ENCODE measurements at regions not wholly inside any gene's neighbourhood (a gene's known extent, or its start where the extent isn't known, plus 50 kb on each side); places are given as distances from the start of the nearest gene placed in this dataset.

- Histone ChIP-seq H3K4me3 (ENCODE audit: insufficient read depth, low read depth, low read length) (no peak overlapping the region), H3K36me3 (replicated peaks; ENCODE audit: control insufficient read depth, insufficient read depth, low read length) (no peaks in the 10 kb centered on the region), H3K27me3 (ENCODE audit: control insufficient read depth, insufficient read depth, low read length) (no peaks in the 10 kb centered on the region)
- no peak for DNase-seq
These were observed 152.0 kb upstream of the ZRANB2 start for GRCh38 chr1:71232786-71233185.

DNA sequence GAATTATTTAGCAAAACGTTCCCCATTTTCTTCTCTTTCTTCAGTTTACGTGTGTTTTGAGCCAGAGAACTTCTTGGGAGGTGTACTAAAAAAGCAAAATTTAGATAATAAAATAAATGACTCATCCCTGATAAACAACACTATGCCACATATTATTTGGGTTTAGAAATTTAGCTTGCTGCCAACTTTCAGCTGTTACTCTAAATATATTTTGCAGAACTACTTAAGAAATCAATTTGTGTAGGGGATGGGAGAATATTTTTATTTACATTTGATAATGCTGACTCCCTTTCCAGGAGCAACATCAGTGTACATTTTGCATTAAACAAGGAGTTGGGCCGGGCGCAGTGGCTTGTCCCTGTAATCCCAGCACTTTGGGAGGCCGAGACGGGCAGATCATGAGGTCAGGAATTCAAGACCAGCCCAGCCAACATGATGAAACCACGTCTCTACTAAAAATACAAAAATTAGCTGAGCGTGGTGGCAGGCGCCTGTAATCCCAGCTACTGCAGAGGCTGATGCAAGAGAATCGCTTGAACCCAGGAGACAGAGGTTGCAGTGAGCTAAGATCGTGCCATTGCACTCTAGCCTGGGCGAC lies 151.4 kb upstream of the ZRANB2 start:
- H3K36me3 ChIP-seq (replicated peaks; ENCODE audit: control insufficient read depth, insufficient read depth, low read length): no peaks in the 10 kb centered on the region
- no peak for DNase-seq
- H3K4me3 ChIP-seq (ENCODE audit: insufficient read depth, low read depth, low read length): no peak overlapping the region
- H3K27me3 ChIP-seq (ENCODE audit: control insufficient read depth, insufficient read depth, low read length): no peaks in the 10 kb centered on the region

GRCh38 chr1:71231751-71232150 lies 150.9 kb upstream of the ZRANB2 start:
- no peak for DNase-seq
- H3K27me3 ChIP-seq (ENCODE audit: control insufficient read depth, insufficient read depth, low read length): no peaks in the 10 kb centered on the region
- no peak overlapping the region for H3K4me3 ChIP-seq (ENCODE audit: insufficient read depth, low read depth, low read length)
- no peaks in the 10 kb centered on the region for H3K36me3 ChIP-seq (replicated peaks; ENCODE audit: control insufficient read depth, insufficient read depth, low read length)

DNA sequence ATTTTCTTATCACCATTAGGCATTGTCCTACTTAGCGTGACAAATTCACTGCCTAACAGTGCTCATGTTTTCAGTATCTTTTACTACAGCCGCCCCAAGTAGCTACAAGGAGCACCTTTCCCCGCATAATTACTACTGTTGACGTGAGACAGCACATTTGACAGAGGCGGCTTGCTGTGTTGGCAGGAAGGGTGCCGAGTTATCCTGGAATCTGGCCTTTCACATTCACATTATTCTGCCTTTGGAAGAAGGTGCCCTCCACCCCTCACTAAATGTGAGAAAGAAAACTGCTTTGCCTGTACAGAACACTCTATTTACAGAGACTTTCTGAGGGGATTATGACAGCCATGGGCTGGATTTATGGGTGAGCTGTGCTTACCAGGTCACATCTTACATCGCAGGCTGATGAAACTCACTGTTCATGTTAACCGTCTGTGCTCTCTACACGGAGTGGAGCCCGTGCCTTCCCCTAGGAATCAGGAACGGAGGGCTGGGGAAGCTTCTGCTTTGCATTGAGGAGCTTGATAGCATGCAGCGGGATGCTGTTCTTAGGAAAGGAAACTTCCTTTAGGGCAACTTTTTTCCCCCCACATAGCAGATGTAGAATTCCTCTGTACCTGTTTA lies 148.0 kb upstream of the ZRANB2 start:
- Histone ChIP-seq H3K27me3 (ENCODE audit: control insufficient read depth, insufficient read depth, low read length) (no peaks in the 10 kb centered on the region), H3K4me3 (ENCODE audit: insufficient read depth, low read depth, low read length) (no peak overlapping the region), H3K36me3 (replicated peaks; ENCODE audit: control insufficient read depth, insufficient read depth, low read length) (no peaks in the 10 kb centered on the region)
- no peak for DNase-seq

GRCh38 chr1:71228241-71228640 lies 147.4 kb upstream of the ZRANB2 start:
- no peaks in the 10 kb centered on the region for H3K36me3 ChIP-seq (replicated peaks; ENCODE audit: control insufficient read depth, insufficient read depth, low read length)
- no peaks in the 10 kb centered on the region for H3K27me3 ChIP-seq (ENCODE audit: control insufficient read depth, insufficient read depth, low read length)
- no peak overlapping the region for H3K4me3 ChIP-seq (ENCODE audit: insufficient read depth, low read depth, low read length)
- no peak for DNase-seq

DNA sequence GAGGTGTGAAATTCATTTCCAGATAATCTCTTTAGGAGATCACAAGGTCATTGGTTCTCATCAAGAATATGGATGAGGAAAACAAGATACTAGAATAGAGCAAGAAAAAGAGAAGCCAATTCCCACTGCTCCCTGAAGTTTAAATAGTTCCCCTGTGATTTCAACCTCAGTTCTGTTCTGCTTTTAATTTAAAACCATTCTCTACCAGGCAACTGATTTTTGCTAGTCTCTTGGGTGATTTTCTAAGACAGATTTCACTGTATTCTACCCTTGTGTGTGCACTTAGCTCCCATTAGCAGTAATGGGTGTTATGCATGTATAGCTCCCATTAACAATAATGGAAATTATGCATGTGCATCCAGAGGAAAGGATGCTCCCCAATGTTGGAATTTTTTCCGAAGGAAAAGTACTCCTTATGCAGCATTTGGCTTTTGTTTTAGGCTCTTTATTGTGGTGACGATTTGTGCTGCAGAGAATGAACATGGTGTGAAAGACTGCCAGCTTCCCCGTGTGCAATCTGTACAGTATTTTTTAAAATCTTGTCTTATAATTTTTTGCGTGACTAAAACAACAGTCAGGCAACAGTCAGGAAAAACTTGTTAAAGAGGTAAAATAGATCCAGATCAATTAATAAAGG lies 144.0 kb upstream of the ZRANB2 start:
- Histone ChIP-seq H3K4me3 (ENCODE audit: insufficient read depth, low read depth, low read length) (no peak overlapping the region), H3K27me3 (ENCODE audit: control insufficient read depth, insufficient read depth, low read length) (no peaks in the 10 kb centered on the region), H3K36me3 (replicated peaks; ENCODE audit: control insufficient read depth, insufficient read depth, low read length) (no peaks in the 10 kb centered on the region)
- DNase-seq: no peak

- Histone ChIP-seq H3K36me3 (replicated peaks; ENCODE audit: control insufficient read depth, insufficient read depth, low read length) (no peaks in the 10 kb centered on the region), H3K4me3 (ENCODE audit: insufficient read depth, low read depth, low read length) (no peak overlapping the region), H3K27me3 (ENCODE audit: control insufficient read depth, insufficient read depth, low read length) (no peaks in the 10 kb centered on the region)
- DNase-seq: no peak
These were observed 143.0 kb upstream of the ZRANB2 start for GRCh38 chr1:71223641-71224340.

DNA sequence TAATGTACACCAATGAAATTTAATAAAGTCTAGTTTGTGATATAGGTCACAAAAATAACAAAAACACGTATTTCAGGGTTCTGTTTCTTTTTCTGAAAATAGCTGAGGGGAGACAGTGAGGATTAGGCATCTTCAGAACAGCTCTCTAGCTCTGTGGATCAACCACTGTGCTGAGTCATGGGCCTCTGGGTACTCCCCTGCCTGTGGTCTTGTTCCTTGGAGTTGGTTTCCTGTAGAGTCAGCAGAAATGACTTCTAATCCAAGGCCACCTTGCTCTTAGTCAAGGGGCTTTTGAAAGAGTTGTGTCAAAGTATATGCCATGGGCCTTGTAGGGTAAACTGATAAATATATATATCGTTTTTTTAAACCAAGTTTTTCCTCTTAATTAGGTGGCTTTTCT lies 141.8 kb upstream of the ZRANB2 start:
- Histone ChIP-seq H3K36me3 (replicated peaks; ENCODE audit: control insufficient read depth, insufficient read depth, low read length) (no peaks in the 10 kb centered on the region), H3K4me3 (ENCODE audit: insufficient read depth, low read depth, low read length) (no peak overlapping the region), H3K27me3 (ENCODE audit: control insufficient read depth, insufficient read depth, low read length) (no peaks in the 10 kb centered on the region)
- no peak for DNase-seq

DNA sequence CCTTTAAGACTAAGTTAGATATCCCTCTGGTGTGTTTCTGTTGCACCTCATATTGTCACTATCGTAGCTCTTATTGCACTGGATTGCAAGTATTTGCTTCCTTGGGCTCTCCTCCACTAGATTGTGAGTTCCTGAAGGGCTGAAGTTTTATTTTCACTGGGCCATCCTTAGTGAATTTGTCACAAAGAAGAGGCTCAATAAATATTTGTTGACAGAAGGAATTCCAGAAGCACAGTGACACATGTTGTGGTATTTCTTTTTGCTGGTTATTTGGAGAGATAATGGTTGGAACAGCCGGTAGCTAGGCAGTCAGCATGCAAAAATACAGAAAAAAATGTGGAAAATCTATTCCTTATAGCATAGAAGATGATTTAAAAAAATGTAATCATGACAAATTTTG lies 129.9 kb upstream of the ZRANB2 start:
- Histone ChIP-seq H3K4me3 (ENCODE audit: insufficient read depth, low read depth, low read length) (no peak overlapping the region), H3K36me3 (replicated peaks; ENCODE audit: control insufficient read depth, insufficient read depth, low read length) (no peaks in the 10 kb centered on the region), H3K27me3 (ENCODE audit: control insufficient read depth, insufficient read depth, low read length) (no peaks in the 10 kb centered on the region)
- DNase-seq: no peak

DNA sequence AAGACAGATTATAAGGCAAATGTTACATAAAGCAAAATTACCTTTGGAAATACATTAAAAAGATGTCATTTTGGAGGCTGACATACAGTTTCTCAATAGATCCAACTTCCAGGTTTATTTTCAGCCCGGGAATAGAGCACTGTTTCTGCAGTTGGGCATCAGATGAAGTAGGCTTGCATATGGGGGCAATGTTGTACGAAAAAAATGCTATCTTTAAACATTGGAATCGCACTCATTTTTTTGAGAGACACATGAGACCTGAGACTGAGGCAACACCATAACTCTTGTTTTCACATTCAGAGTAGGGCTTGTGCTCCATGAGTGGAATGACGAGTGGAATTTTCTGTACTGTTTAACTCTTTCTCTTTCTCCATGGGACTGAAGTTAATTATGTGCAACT lies 122.4 kb upstream of the ZRANB2 start:
- H3K27me3 ChIP-seq (ENCODE audit: control insufficient read depth, insufficient read depth, low read length): no peaks in the 10 kb centered on the region
- H3K4me3 ChIP-seq (ENCODE audit: insufficient read depth, low read depth, low read length): no peak overlapping the region
- no peak for DNase-seq
- no peaks in the 10 kb centered on the region for H3K36me3 ChIP-seq (replicated peaks; ENCODE audit: control insufficient read depth, insufficient read depth, low read length)

DNA sequence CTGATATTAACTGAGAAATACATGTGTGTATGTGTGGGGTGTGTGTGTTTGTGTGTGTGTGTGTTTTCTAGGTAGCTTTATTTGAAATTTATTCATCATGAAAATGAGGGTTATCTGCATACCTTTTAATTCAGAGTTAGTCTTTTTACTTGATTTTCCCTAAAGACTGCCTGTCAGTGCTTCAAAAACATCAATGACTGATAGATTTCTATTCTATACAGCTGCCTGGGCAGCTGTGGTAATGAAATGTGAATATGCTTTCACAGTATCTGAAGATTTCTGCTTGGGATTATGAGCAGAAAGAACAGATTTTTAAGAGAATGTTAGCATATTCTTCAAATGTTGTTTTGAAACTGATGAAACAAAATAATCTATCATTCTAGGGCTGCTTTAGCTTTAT lies 119.7 kb upstream of the ZRANB2 start:
- Histone ChIP-seq H3K4me3 (ENCODE audit: insufficient read depth, low read depth, low read length) (no peak overlapping the region), H3K27me3 (ENCODE audit: control insufficient read depth, insufficient read depth, low read length) (no peaks in the 10 kb centered on the region), H3K36me3 (replicated peaks; ENCODE audit: control insufficient read depth, insufficient read depth, low read length) (no peaks in the 10 kb centered on the region)
- DNase-seq: no peak

GRCh38 chr1:71196685-71197084 lies 115.8 kb upstream of the ZRANB2 start:
- H3K4me3 ChIP-seq (ENCODE audit: insufficient read depth, low read depth, low read length): no peak overlapping the region
- DNase-seq: no peak
- H3K27me3 ChIP-seq (ENCODE audit: control insufficient read depth, insufficient read depth, low read length): no peaks in the 10 kb centered on the region
- H3K36me3 ChIP-seq (replicated peaks; ENCODE audit: control insufficient read depth, insufficient read depth, low read length): no peaks in the 10 kb centered on the region

DNA sequence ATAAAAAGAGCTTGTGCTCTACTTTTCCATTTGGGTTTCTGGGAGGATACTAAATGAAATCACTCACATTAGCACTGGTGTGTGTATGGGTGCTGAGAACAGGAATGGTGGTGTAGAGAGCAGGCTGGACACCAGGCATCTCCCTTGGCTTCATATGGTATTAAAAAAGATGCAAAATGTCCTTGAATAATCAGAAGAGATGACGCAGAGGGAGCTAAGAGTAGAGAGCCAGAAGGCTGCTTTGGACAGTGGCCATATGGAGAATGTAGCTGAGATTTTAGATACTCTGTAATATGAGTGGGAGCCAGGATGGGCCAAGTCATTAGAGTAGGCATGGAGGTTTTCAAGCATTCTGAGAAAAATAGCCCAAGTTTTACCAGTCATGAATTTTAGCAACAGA lies 112.3 kb upstream of the ZRANB2 start:
- no peaks in the 10 kb centered on the region for H3K36me3 ChIP-seq (replicated peaks; ENCODE audit: control insufficient read depth, insufficient read depth, low read length)
- no peaks in the 10 kb centered on the region for H3K27me3 ChIP-seq (ENCODE audit: control insufficient read depth, insufficient read depth, low read length)
- H3K4me3 ChIP-seq (ENCODE audit: insufficient read depth, low read depth, low read length): no peak overlapping the region
- DNase-seq: no peak

DNA sequence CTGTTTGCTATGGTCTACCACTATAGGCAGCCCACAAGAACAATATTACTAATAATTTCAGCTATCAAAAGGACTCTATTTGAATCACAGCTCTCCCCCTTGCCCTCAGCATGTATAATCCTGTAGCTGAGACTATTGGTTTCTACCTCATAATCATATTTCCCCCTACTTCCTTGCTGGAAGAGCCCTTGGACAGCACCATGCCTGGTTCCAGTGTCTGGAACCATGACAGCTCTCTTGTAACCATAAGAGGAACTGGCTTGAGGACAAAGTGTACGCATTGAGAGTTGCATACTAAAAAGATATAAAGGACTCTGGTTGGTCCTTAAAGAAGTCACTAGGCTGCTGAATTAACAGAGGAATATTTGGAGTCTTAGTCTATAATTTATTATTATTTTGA lies 110.7 kb upstream of the ZRANB2 start:
- Histone ChIP-seq H3K4me3 (ENCODE audit: insufficient read depth, low read depth, low read length) (no peak overlapping the region), H3K27me3 (ENCODE audit: control insufficient read depth, insufficient read depth, low read length) (no peaks in the 10 kb centered on the region), H3K36me3 (replicated peaks; ENCODE audit: control insufficient read depth, insufficient read depth, low read length) (no peaks in the 10 kb centered on the region)
- no peak for DNase-seq

DNA sequence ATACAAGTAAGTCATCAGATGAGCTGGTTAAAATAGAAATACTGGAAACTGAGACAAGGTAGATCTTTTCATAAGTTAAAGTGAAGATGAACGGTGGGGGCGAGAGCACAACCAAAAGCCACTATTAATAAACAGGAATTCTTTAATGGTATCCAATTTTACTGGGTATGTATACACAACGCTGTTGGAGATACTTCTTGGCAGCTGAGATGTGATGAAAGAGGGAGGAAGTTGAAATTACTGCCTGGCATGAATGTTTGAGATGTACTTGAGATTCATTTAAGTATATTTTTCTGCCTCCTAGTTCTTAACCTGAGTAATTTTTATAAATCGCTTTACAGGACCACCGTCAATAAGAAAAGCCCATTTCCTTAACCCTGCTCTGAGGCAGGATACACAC lies 110.0 kb upstream of the ZRANB2 start:
- Histone ChIP-seq H3K27me3 (ENCODE audit: control insufficient read depth, insufficient read depth, low read length) (no peaks in the 10 kb centered on the region), H3K4me3 (ENCODE audit: insufficient read depth, low read depth, low read length) (no peak overlapping the region), H3K36me3 (replicated peaks; ENCODE audit: control insufficient read depth, insufficient read depth, low read length) (no peaks in the 10 kb centered on the region)
- no peak for DNase-seq
